HCT116 (cell line): ENCODE measurements at regions not wholly inside any gene's neighbourhood (a gene's known extent, or its start where the extent isn't known, plus 50 kb on each side); places are given as distances from the start of the nearest gene placed in this dataset.

Experiments used
- ATAC-seq: fragments of 200-7000 bp; cut with Tn5 transposase; 2 replicates; pipeline ENCODE4 v1.9.1; 2020; ENCODE audit warnings: mild to moderate bottlenecking, moderate library complexity
- BruUV-seq: library from RNA; stranded (reverse); fragments of 400-500 nt; replicated peaks from 2 replicates; lab custom pipeline; 2021; lab: Mats Ljungman, UMichigan
- CTCF ChIA-PET: fragments of 300-600 bp; sonication (Branson Sonifier 250); formaldehyde crosslinking; loops from one replicate; lab custom pipeline; 2021; ENCODE audit warnings: antibody characterized with exemption; lab: Charles Lee
- POLR2A ChIA-PET: fragments of 300-600, 350-600 bp; sonication (Branson Sonifier 250); formaldehyde crosslinking; loops from one replicate; lab custom pipeline; 2021; ENCODE audit warnings: antibody characterized with exemption; lab: Charles Lee
- RAD21 ChIA-PET, 2 experiments: fragments of 300-600 bp; sonication (Branson Sonifier 250); formaldehyde crosslinking; loops; one replicate each; lab custom pipeline; 2023; ENCODE audit warnings: low total read pairs in 2 of 2; ENCODE audit not compliant: uncharacterized antibody in 2 of 2, unreplicated experiment in 2 of 2, low non-redundant PET in 1 of 2; lab: Charles Lee
- DNase-seq: peaks from one replicate; pipeline ENCODE4 v3.0.0-alpha.2; 2010; ENCODE audit warnings: low read depth, low spot score
- H2AFZ ChIP-seq: fragments of 200-600 bp; shearing (Covaris generic), sonication (generic); 2 replicates; pipeline ENCODE4 v1.6.1; 2017; ENCODE audit warnings: low read depth, mixed run types, mixed read lengths, antibody characterized with exemption, low read length; ENCODE audit not compliant: poor library complexity, severe bottlenecking
- H3K27ac ChIP-seq: 2 replicates; pipeline ENCODE4 v1.5.1; 2012; ENCODE audit warnings: low read depth, low read length
- H3K27me3 ChIP-seq: fragments of 200-600 bp; sonication (generic); 2 replicates; pipeline ENCODE4 v1.6.1; 2016; ENCODE audit warnings: mixed run types, low read length, mixed read lengths; ENCODE audit not compliant: insufficient read depth
- H3K36me3 ChIP-seq, 2 experiments: fragments of 200-500 bp in 1 of 2; fragments of 200-600 bp in 1 of 2; sonication (Bioruptor generic) in 1 of 2; sonication (generic) in 1 of 2; 2 replicates each; pipeline versions ENCODE4 v1.5.1 to v1.6.1; 2014 to 2016; ENCODE audit warnings: low read length in 2 of 2, inconsistent platforms in 1 of 2, mixed read lengths in 1 of 2, mixed run types in 1 of 2; ENCODE audit not compliant: insufficient read depth in 2 of 2, control insufficient read depth in 1 of 2
- H3K4me1 ChIP-seq, 2 experiments: fragments of 200-600 bp in 1 of 2; sonication (generic) in 1 of 2; 2 replicates each; pipeline versions ENCODE4 v1.5.1 to v1.6.1; 2012 to 2017; ENCODE audit warnings: low read length in 2 of 2, inconsistent platforms in 1 of 2, mild to moderate bottlenecking in 1 of 2, mixed read lengths in 1 of 2, mixed run types in 1 of 2, moderate library complexity in 1 of 2; ENCODE audit not compliant: insufficient read depth in 2 of 2, control insufficient read depth in 1 of 2
- H3K4me2 ChIP-seq: fragments of 200-600 bp; sonication (generic); 2 replicates; pipeline ENCODE4 v1.6.1; 2017; ENCODE audit warnings: mixed run types, low read length, mixed read lengths
- H3K4me3 ChIP-seq, 2 experiments: fragments of 200-600 bp in 1 of 2; sonication (generic) in 1 of 2; replicated peaks in 1 of 2; 2 replicates each; pipeline ENCODE4 v1.5.1; 2011 to 2016; ENCODE audit warnings: low read length in 2 of 2, control low read depth in 1 of 2, low read depth in 1 of 2, mild to moderate bottlenecking in 1 of 2, mixed read lengths in 1 of 2, mixed run types in 1 of 2
- H3K79me2 ChIP-seq: fragments of 200-600 bp; sonication (generic); 2 replicates; pipeline ENCODE4 v1.6.1; 2017; ENCODE audit warnings: mild to moderate bottlenecking, mixed run types, low read length, moderate library complexity, mixed read lengths; ENCODE audit not compliant: insufficient read depth
- H3K9ac ChIP-seq: fragments of 200-600 bp; sonication (generic); 2 replicates; pipeline ENCODE4 v1.6.1; 2016; ENCODE audit warnings: low read length, mixed read lengths
- H3K9me2 ChIP-seq: fragments of 200-600 bp; sonication (generic), shearing (Covaris generic); 2 replicates; pipeline ENCODE4 v1.6.1; 2017; ENCODE audit warnings: mixed run types, mild to moderate bottlenecking, moderate library complexity; ENCODE audit not compliant: insufficient read depth
- H3K9me3 ChIP-seq, 2 experiments: fragments of 200-500 bp in 1 of 2; fragments of 200-600 bp in 1 of 2; sonication (Bioruptor generic) in 1 of 2; sonication (generic) in 1 of 2; 2 replicates each; pipeline ENCODE4 v1.6.1; 2014 to 2017; ENCODE audit warnings: low read length in 2 of 2, mixed read lengths in 2 of 2, inconsistent platforms in 1 of 2, low read depth in 1 of 2, mild to moderate bottlenecking in 1 of 2, mixed run types in 1 of 2, moderate library complexity in 1 of 2; ENCODE audit not compliant: control insufficient read depth in 1 of 2, insufficient read depth in 1 of 2
- H4K20me1 ChIP-seq: fragments of 200-600 bp; sonication (generic), shearing (Covaris generic); 2 replicates; pipeline ENCODE4 v1.6.1; 2017; ENCODE audit warnings: mixed run types, mild to moderate bottlenecking, moderate library complexity; ENCODE audit not compliant: insufficient read depth
- ATF3 ChIP-seq: IDR thresholded peaks from 2 replicates; pipeline ENCODE4 v1.6.1; 2012
- CBX3 ChIP-seq: IDR thresholded peaks from 2 replicates; pipeline ENCODE4 v1.6.1; 2012; ENCODE audit warnings: low read depth
- CEBPB ChIP-seq: IDR thresholded peaks from 2 replicates; pipeline ENCODE4 v1.6.1; 2012; ENCODE audit warnings: low read depth
- EGR1 ChIP-seq: IDR thresholded peaks from 2 replicates; pipeline ENCODE4 v1.6.1; 2012; ENCODE audit warnings: low read depth
- EZH2 ChIP-seq: fragments of 200-600 bp; sonication (generic); IDR thresholded peaks from 2 replicates; pipeline ENCODE4 v1.6.1; 2017; ENCODE audit warnings: antibody characterized with exemption, mixed run types
- EZH2phosphoT487 ChIP-seq: fragments of 200-600 bp; IDR thresholded peaks from 2 replicates; pipeline ENCODE4 v1.6.1; 2018; ENCODE audit warnings: antibody characterized with exemption, borderline replicate concordance
- FOSL1 ChIP-seq: IDR thresholded peaks from 2 replicates; pipeline ENCODE4 v1.6.1; 2012; ENCODE audit warnings: low read depth
- JUND ChIP-seq: IDR thresholded peaks from 2 replicates; pipeline ENCODE4 v1.6.1; 2012
- POLR2A ChIP-seq: IDR thresholded peaks from 2 replicates; pipeline ENCODE4 v1.7.0; 2011; ENCODE audit warnings: borderline replicate concordance; ENCODE audit not compliant: insufficient read depth, insufficient read length; ENCODE audit errors: extremely low read depth
- RAD21 ChIP-seq: IDR thresholded peaks from 2 replicates; pipeline ENCODE4 v1.6.1; 2012; ENCODE audit warnings: low read depth, mild to moderate bottlenecking
- SIN3A ChIP-seq: IDR thresholded peaks from 2 replicates; pipeline ENCODE4 v1.6.1; 2012; ENCODE audit warnings: low read depth
- SP1 ChIP-seq: IDR thresholded peaks from 2 replicates; pipeline ENCODE4 v1.6.1; 2012; ENCODE audit warnings: low read depth
- TCF7L2 ChIP-seq: IDR thresholded peaks from 2 replicates; pipeline ENCODE4 v1.7.0; 2011; ENCODE audit warnings: borderline replicate concordance, inconsistent platforms; ENCODE audit not compliant: insufficient read depth, insufficient read length; ENCODE audit errors: extremely low read depth
- YY1 ChIP-seq: IDR thresholded peaks from 2 replicates; pipeline ENCODE4 v1.6.1; 2011; ENCODE audit warnings: low read length, low read depth, moderate library complexity, mild to moderate bottlenecking; ENCODE audit not compliant: insufficient replicate concordance; ENCODE audit errors: extremely low read depth
- ZBTB33 ChIP-seq: IDR thresholded peaks from 2 replicates; pipeline ENCODE4 v1.6.1; 2011; ENCODE audit warnings: mild to moderate bottlenecking, low read length, moderate library complexity; ENCODE audit not compliant: insufficient replicate concordance; ENCODE audit errors: extremely low read depth
- ZFX ChIP-seq: fragments of 450-650 bp; IDR thresholded peaks from 2 replicates; pipeline ENCODE4 v1.6.1; 2017
- intact Hi-C: fragments of 100-400 bp; cut with micrococcal nuclease; formaldehyde crosslinking; loops from 2 replicates; pipeline ENCODE4 v1.10.0; 2022

GRCh38 chr10:33967606-33968120 lies 633.2 kb upstream of the NRP1 start:
- Histone ChIP-seq H3K36me3 (no peaks in the 10 kb centered on the region), H3K27me3 (no peaks in the 10 kb centered on the region), H3K4me3 (no peak overlapping the region), H3K4me1 (no peaks in the 10 kb centered on the region), H3K27ac (no peak overlapping the region), H2AFZ (no peak overlapping the region), H3K79me2 (no peaks in the 10 kb centered on the region), H3K9me2 (no peaks in the 10 kb centered on the region), H3K9ac (no peak overlapping the region), H3K4me2 (no peak overlapping the region), H3K9me3 (no peaks in the 10 kb centered on the region), H4K20me1 (no peaks in the 10 kb centered on the region)
- CTCF ChIA-PET, result no interaction called here
- no peak for ATAC-seq
- no TSS peak for BruUV-seq
- RAD21 ChIA-PET, result no interaction called here
- POLR2A ChIA-PET, result no interaction called here
- intact Hi-C loops, result no loop called here
- DNase-seq, result no peak
- TF ChIP-seq EGR1 (no peak), SP1 (no peak), YY1 (no peak), TCF7L2 (no peak), ZFX (no peak), POLR2A (no peak), JUND (no peak), RAD21 (no peak), EZH2 (no peak), CBX3 (no peak), SIN3A (no peak), ATF3 (no peak), CEBPB (no peak), EZH2phosphoT487 (no peak), FOSL1 (no peak), ZBTB33 (no peak)
- TF ChIP-seq, all 23 proteins: peak for 0
